Skeletal muscle tissue (tissue), 3 donors: ENCODE measurements at regions not wholly inside any gene's neighbourhood (a gene's known extent, or its start where the extent isn't known, plus 50 kb on each side); places are given as distances from the start of the nearest gene placed in this dataset.

Experiments used
- H3K27ac ChIP-seq: one replicate; pipeline ENCODE4 v1.7.0; 2013; ENCODE audit warnings: mild to moderate bottlenecking, low read depth, low read length, inconsistent platforms
- H3K27me3 ChIP-seq, 3 donors: one replicate each; pipeline ENCODE4 v1.7.0; 2013; ENCODE audit warnings: low read length in 3 of 3; ENCODE audit not compliant: control insufficient read depth in 3 of 3, insufficient read depth in 3 of 3
- H3K36me3 ChIP-seq, 3 donors: one replicate each; pipeline ENCODE4 v1.7.0; 2013; ENCODE audit warnings: low read length in 3 of 3; ENCODE audit not compliant: control insufficient read depth in 3 of 3, insufficient read depth in 3 of 3
- H3K4me1 ChIP-seq, 3 donors: one replicate each; pipeline ENCODE4 v1.7.0; 2013; ENCODE audit warnings: low read length in 3 of 3, mild to moderate bottlenecking in 3 of 3; ENCODE audit not compliant: control insufficient read depth in 3 of 3, insufficient read depth in 3 of 3
- H3K4me3 ChIP-seq, 3 donors: one replicate each; pipeline ENCODE4 v1.7.0; 2013; ENCODE audit warnings: low read length in 3 of 3
- H3K9ac ChIP-seq, 3 donors: one replicate each; pipeline ENCODE4 v1.7.0; 2013; ENCODE audit warnings: low read length in 3 of 3, mild to moderate bottlenecking in 3 of 3, moderate library complexity in 2 of 3, low read depth in 1 of 3
- H3K9me3 ChIP-seq, 3 donors: one replicate each; pipeline ENCODE4 v1.7.0; 2013; ENCODE audit warnings: low read length in 3 of 3; ENCODE audit not compliant: control insufficient read depth in 3 of 3
- donor health status: Osteomylitis.

DNA sequence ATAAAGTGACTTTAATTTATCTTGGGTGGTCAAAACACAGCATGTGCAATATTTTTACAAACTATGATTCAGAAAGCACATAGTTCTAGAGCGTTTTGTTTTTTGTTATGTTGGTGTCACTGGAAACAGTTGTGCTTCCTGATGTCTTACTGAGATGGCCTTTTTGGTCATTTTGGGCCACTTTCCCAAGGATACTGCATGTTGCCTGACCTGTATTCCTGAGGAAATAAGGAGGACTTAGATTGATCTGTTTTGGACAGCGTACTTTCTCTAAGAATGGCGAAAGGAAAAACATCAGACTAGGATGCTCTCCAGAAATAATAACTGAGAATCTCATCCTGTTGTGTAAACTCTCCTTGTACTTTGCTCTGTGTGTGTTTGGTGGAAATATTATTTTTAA lies 451.2 kb downstream of the USP25 start:
- no peaks in the 10 kb centered on the region for H3K36me3 ChIP-seq
- H3K27ac ChIP-seq, result no peak overlapping the region
- H3K27me3 ChIP-seq, result no peaks in the 10 kb centered on the region
- no peak overlapping the region for H3K9ac ChIP-seq
- H3K4me1 ChIP-seq, result no peaks in the 10 kb centered on the region
- H3K9me3 ChIP-seq, result no peaks in the 10 kb centered on the region
- no peak overlapping the region for H3K4me3 ChIP-seq

DNA sequence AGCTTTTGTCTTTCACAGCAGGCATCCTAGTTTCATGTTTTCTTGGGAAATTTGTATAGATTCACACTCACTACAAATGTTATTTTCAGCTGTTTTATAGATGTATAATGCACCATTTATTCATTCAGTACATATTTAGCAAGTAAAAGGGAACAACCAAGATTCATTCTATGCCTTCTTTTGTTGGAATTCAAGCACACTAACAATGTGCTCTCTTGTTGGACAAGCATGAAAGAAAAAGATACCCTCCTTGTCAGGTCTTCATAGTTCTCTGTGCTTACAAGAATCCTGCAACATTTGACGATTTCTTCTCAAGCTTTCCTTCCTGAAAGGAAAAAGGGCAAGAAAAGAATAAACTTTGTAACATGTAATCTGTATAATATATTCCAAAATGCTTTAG lies 456.0 kb downstream of the USP25 start:
- Histone ChIP-seq H3K4me3 (no peak overlapping the region), H3K4me1 (no peaks in the 10 kb centered on the region), H3K27ac (no peak overlapping the region), H3K9me3 (no peaks in the 10 kb centered on the region), H3K9ac (no peak overlapping the region), H3K36me3 (no peaks in the 10 kb centered on the region), H3K27me3 (no peaks in the 10 kb centered on the region)

DNA sequence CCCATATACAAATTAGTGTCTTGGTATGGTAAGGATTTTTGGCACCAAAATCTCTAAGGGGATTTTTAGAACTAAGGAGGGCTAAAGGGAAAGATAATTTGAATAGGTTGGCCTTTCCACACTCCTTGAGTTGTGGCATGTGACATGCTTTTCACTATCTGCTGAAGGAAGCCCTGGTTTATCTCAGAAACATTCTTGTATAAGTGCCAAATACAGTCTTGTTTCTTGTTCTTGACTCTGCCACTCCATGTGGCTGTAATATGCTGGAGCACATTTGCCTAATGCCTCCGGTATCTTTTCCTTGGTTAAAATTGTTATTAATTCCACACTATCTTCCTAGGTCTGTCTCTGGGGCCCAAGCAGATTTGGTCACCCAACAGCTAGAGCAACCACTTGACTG lies 457.0 kb downstream of the USP25 start:
- no peak overlapping the region for H3K4me3 ChIP-seq
- H3K36me3 ChIP-seq, result no peaks in the 10 kb centered on the region
- H3K27ac ChIP-seq, result no peak overlapping the region
- no peak overlapping the region for H3K9ac ChIP-seq
- H3K4me1 ChIP-seq, result no peaks in the 10 kb centered on the region
- no peaks in the 10 kb centered on the region for H3K27me3 ChIP-seq
- no peaks in the 10 kb centered on the region for H3K9me3 ChIP-seq

DNA sequence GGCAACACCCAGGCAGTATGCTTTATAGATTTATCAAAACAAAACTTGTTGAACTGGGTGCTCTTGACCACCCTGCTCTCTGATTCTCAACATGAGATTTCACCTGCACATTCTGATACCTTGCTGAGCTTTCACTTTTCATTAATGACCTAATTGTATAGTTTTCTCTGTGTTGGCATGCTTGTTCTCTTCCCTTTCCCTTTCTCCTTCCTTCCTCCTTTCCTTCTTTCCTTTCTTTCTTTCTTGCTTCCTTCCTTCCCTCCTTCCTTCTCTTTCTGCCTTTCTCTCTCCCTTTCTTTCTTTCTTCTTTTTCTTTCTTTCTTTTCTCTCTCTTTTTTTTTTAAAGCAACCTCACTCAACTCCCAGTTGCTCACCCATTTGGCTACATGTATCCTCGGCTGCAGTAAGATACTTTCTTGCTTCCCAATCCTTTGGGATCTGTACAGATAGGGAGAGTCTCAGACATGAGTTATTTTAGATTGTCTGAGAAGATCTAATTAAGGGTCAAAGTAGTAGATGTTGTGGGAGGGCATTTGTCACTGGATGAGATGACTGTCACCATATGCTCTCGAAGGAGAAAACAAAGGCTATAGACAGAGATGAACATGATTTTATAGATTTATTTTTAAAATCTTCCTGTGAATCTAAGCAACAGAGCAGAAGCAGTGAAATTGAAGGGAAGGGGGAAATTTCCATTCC lies 458.0 kb downstream of the USP25 start:
- Histone ChIP-seq H3K36me3 (no peaks in the 10 kb centered on the region), H3K9me3 (no peaks in the 10 kb centered on the region), H3K27ac (no peak overlapping the region), H3K4me3 (no peak overlapping the region), H3K4me1 (no peaks in the 10 kb centered on the region), H3K9ac (no peak overlapping the region), H3K27me3 (no peaks in the 10 kb centered on the region)

DNA sequence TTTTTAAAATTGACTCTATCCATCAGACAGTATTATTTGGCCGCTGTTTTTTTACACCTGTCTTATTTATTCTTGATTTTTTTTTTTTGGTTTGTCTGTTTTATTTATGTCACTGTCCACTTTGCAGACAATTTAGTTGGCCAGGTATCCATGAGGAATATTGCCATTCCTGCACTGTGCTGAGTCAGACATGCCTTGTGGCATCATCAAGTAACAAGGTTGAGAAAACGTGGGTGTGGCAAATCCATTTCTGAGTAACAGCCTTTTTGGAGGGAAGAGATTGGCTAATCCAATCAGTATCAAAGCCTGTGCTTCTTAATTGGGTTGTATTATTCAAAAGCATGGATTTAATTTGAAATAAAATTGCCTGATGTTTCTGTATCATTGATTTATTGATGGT lies 463.1 kb downstream of the USP25 start:
- H3K27me3 ChIP-seq, result no peaks in the 10 kb centered on the region
- H3K9ac ChIP-seq, result no peak overlapping the region
- H3K36me3 ChIP-seq, result no peaks in the 10 kb centered on the region
- no peak overlapping the region for H3K27ac ChIP-seq
- no peaks in the 10 kb centered on the region for H3K9me3 ChIP-seq
- peaks cover 0 to 3% (median 0%) of the 10 kb centered on the region in 3 donors for H3K4me1 ChIP-seq
- no peak overlapping the region for H3K4me3 ChIP-seq

DNA sequence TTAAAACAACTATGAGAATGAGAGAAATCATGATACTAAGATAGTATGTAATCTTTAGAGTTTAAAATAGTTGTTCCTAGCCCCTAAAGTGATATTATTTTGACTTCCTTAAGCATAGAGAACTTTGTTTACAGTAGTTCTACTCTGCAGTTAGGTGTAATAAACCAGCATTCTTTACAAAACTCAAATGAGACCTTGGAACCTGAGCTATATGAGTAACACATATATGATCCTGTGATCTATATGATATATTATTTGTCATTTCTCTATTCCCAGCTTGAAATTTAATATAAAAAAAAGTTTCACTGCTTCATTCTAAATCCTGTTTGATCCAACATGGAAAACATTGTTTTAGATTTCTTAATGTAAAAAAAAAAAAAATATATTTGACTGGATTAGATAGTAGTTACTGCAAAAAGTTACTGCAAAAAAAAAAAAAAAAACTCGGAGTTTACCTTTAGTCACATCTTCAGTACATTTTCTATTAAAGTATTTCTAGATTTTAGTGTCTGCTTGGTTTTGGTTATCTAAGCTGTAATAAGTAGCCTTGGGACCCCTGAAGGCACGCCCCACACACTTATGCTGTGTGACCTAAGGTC lies 463.8 kb downstream of the USP25 start:
- no peaks in the 10 kb centered on the region for H3K27me3 ChIP-seq
- no peaks in the 10 kb centered on the region for H3K9me3 ChIP-seq
- peak overlapping the region; percentile 41 for H3K27ac ChIP-seq
- no peaks in the 10 kb centered on the region for H3K36me3 ChIP-seq
- H3K9ac ChIP-seq, result peak overlapping the region; percentile 67 to 95 (median 72)
- H3K4me3 ChIP-seq, result peak overlapping the region; percentile 67 to 85 (median 70)
- peaks cover 0 to 3% (median 0%) of the 10 kb centered on the region in 3 donors for H3K4me1 ChIP-seq

DNA sequence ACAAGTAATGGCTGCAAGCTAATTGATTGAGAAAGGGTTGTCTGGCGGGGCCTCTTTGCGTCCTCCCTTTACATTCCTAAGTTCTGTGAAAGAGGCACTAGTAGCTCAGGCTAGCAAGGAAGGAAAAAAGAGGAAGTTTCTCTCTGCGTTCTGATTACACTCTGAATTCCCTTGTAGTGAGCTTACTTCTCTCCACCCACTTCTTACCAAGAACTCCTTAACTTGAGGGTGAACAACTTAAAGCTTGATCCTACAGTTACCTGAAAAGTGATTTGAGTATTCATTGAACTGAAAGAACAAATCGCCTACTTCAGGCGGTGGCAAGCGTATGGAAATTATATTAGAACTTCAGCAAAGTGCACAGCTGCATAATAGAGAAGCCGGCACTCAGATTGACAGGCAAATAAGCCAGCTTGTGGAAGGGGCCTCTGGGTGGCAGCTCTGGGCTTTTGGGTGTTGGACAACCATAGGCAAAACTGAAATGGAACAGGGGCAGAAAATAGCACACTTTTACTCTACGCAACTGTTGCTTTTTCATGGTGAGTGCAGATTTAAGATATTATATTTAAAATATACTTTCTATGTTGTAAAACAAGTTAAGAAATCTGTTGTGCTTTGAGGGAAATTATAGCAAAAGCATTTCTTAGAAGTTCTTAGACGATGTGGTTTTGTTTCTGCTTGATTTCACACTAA lies 464.5 kb downstream of the USP25 start:
- H3K9ac ChIP-seq, result peak overlapping the region; percentile 67 to 95 (median 72)
- H3K9me3 ChIP-seq, result no peaks in the 10 kb centered on the region
- H3K4me3 ChIP-seq, result peak overlapping the region; percentile 67 to 85 (median 70)
- H3K27me3 ChIP-seq, result no peaks in the 10 kb centered on the region
- peaks cover 0 to 3% (median 0%) of the 10 kb centered on the region in 3 donors for H3K4me1 ChIP-seq
- H3K36me3 ChIP-seq, result no peaks in the 10 kb centered on the region
- peak overlapping the region; percentile 41 for H3K27ac ChIP-seq

DNA sequence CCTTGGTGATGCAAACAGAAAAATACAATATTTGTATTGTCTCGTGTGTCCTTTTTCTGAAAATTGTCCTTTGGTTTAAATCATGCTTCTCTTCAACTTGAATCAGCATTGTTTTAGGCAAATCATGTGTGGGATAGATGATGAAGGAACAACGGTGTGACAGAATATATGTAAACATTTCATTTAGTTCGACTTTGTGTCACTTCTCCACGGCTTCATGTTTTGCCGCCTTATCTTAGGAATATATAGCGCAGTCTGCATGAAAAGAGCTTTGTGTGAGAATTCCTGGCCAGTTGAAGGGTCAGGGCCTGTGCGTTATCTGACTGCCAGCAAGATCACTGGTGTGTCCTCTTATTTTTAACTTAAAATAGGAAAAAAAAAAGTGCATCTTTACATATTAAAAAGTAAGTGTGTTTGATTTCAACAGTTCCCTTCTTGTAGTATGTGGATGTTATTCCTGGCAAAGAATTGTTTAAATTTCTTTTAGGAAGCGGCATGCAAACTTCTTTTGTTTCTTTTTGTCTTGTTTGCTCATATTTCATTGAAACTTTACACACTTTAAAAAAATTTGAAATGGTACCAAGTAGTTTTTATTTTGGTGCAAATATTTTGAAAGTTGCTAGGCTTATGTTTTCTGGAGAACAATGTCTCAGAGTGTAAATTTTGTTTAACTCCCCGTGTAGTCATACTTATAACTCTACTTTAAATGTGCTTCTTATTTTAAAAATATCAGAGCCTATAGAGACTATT lies 465.2 kb downstream of the USP25 start:
- Histone ChIP-seq H3K9me3 (no peaks in the 10 kb centered on the region), H3K9ac (peak overlapping the region; percentile 67 to 95 (median 72)), H3K4me3 (peak overlapping the region; percentile 67 to 85 (median 70)), H3K27ac (peak overlapping the region; percentile 36), H3K27me3 (no peaks in the 10 kb centered on the region), H3K4me1 (peaks cover 0 to 3% (median 0%) of the 10 kb centered on the region in 3 donors), H3K36me3 (no peaks in the 10 kb centered on the region)

DNA sequence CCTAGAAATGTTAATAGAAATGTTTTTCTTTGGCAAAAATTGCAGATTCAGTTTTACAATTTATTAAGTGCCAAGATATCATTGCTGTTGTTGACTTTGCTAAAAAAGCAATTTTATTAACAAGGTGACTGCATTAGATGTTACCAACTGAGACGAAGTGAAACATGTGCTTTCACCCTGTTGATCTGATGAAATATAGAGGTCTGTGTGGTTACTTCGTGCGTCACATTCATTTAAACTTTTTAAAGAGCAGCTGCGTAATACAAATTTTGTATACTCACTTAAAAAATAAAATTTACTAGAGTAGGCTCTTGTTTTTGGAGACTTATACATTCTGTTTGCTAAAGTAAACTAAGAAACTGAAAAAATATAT lies 465.7 kb downstream of the USP25 start:
- peak overlapping the region; percentile 36 for H3K27ac ChIP-seq

More for the DNA sequence above, 465.7 kb downstream of the USP25 start:
- Histone ChIP-seq H3K9me3 (peaks cover 0 to 2% (median 0%) of the 10 kb centered on the region in 3 donors), H3K36me3 (no peaks in the 10 kb centered on the region), H3K4me1 (peaks cover 0 to 3% (median 0%) of the 10 kb centered on the region in 3 donors), H3K9ac (peak overlapping the region; percentile 67 to 95 (median 72)), H3K4me3 (peak overlapping the region; percentile 67 to 85 (median 70)), H3K27me3 (no peaks in the 10 kb centered on the region)
